ENCODE measurements at regions not wholly inside any gene's neighbourhood (a gene's known extent, or its start where the extent isn't known, plus 50 kb on each side); places are given as distances from the start of the nearest gene placed in this dataset.

DNA sequence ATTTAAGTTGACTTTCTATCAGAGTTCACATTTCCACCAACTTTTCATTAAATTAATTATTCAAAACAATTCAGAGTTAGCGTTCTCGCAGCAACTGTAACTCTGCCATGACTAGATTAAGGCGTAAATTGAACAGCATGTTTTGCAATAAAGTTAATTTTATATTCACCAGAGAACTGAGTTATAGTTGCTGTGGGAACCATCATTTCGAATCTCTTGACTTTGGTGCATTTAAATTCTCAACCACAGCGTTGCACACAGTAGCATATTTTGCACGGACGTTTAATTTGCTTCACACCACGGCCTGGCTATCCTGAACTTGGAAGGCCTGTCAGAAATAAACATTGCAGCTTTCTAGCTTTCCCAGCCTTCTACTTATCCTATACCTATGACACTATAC lies 144.3 kb upstream of the WWC1 start:
- Mint-ChIP-seq H3K9me3 (ENCODE audit: unreplicated experiment) (no peaks in the 10 kb centered on the region), H3K36me3 (ENCODE audit: insufficient read depth, unreplicated experiment) (no peaks in the 10 kb centered on the region), H3K4me3 (ENCODE audit: unreplicated experiment) (no peak overlapping the region), H3K27me3 (ENCODE audit: insufficient read depth, unreplicated experiment) (peaks cover 51% of the 10 kb centered on the region), H3K27ac (ENCODE audit: low read depth, unreplicated experiment) (no peak overlapping the region), H3K4me1 (ENCODE audit: insufficient read depth, unreplicated experiment) (no peaks in the 10 kb centered on the region)
- CTCF ChIA-PET, result no interaction called here
- BruUV-seq (replicated peaks), result no TSS peak
- no peak for DNase-seq (ENCODE audit: unreplicated experiment)
- intact Hi-C loops (cut with micrococcal nuclease), result no loop called here
- POLR2A ChIA-PET, result no interaction called here
- TF ChIP-seq, protein P1, sequence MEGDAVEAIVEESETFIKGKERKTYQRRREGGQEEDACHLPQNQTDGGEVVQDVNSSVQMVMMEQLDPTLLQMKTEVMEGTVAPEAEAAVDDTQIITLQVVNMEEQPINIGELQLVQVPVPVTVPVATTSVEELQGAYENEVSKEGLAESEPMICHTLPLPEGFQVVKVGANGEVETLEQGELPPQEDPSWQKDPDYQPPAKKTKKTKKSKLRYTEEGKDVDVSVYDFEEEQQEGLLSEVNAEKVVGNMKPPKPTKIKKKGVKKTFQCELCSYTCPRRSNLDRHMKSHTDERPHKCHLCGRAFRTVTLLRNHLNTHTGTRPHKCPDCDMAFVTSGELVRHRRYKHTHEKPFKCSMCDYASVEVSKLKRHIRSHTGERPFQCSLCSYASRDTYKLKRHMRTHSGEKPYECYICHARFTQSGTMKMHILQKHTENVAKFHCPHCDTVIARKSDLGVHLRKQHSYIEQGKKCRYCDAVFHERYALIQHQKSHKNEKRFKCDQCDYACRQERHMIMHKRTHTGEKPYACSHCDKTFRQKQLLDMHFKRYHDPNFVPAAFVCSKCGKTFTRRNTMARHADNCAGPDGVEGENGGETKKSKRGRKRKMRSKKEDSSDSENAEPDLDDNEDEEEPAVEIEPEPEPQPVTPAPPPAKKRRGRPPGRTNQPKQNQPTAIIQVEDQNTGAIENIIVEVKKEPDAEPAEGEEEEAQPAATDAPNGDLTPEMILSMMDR (IDR thresholded peaks at IDR 0.05; ENCODE audit: unreplicated experiment), result no peak

DNA sequence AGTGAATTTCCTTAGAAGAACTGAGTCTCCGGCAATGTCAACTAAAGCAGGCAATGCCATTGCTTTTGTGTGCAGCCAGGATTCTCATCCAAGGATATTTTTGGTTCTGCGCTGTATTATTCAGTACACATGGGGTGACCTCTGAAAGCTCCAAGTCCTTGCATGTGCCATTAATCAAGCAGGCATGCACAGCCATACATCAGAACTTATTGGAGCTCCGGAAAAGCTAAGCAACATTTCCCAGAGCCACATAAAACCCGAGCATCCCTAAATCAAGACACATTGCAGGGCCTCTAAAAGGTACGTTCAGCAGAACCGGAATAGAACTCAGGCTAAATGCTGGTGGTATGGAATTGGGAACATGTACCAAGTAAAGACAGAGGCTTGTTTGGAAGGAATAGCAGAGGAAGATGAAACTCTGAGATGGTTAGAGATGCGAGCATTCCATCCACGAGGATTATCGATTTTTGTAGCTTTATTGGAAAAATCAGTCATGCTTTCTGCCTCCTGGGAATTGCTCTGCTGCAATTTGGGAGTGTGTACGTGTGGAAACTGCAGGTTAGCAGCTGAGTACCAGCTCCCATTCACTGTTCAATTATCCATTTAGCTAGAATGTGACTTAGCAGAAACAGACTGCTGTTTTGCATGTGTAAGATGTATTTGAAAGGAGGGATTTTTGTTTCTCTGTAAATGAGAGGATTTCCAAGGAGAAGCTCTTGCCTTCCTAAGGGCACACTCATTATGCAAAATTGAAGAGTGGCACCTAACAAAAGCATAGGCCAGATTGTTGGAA lies 143.7 kb upstream of the WWC1 start:
- ChIA-PET CTCF (interaction anchor here (0.7 to 1.2 kb wide), 4 partner anchors 28 to 1382 kb away, joined by 3 to 4 read pairs (median 3); no protein-coding TSS in a partner anchor), POLR2A (interaction anchor here (0.8 to 1.0 kb wide), 2 partner anchors 12 to 15 kb away, joined by 3 read pairs; no protein-coding TSS in a partner anchor)
- Mint-ChIP-seq H3K9me3 (ENCODE audit: unreplicated experiment) (no peaks in the 10 kb centered on the region), H3K27me3 (ENCODE audit: insufficient read depth, unreplicated experiment) (peaks cover 44% of the 10 kb centered on the region), H3K36me3 (ENCODE audit: insufficient read depth, unreplicated experiment) (no peaks in the 10 kb centered on the region), H3K27ac (ENCODE audit: low read depth, unreplicated experiment) (no peak overlapping the region), H3K4me1 (ENCODE audit: insufficient read depth, unreplicated experiment) (no peaks in the 10 kb centered on the region), H3K4me3 (ENCODE audit: unreplicated experiment) (no peak overlapping the region)
- TF ChIP-seq, protein P1 (IDR thresholded peaks at IDR 0.05; ENCODE audit: unreplicated experiment), result no peak
- intact Hi-C loops (cut with micrococcal nuclease), result no loop called here
- DNase-seq (ENCODE audit: unreplicated experiment), result no peak
- BruUV-seq (replicated peaks), result no TSS peak

DNA sequence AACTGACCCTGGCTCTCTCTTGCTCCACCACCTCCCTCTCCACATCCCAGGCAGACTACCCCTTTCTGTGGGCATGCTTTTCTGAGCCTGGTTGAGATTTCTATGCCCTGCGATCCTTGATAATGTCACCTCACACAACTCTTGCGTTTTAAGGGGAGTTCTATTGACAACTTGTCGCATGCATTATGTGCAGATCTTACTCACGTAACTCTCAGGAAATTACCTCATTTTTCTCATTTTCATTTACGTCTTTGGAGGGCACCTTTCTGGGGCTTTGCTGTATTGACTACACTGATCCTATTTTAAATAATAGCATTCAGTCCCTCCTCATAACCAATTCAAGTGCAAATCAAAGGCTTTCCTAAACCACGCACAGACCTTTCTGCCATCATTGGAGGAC lies 140.4 kb upstream of the WWC1 start:
- no peak overlapping the region for H3K27ac Mint-ChIP-seq (ENCODE audit: low read depth, unreplicated experiment)
- H3K27me3 Mint-ChIP-seq (ENCODE audit: insufficient read depth, unreplicated experiment), result peaks cover 41% of the 10 kb centered on the region
- POLR2A ChIA-PET, result no interaction called here
- no peak for DNase-seq (ENCODE audit: unreplicated experiment)
- H3K36me3 Mint-ChIP-seq (ENCODE audit: insufficient read depth, unreplicated experiment), result no peaks in the 10 kb centered on the region
- TF ChIP-seq, protein P1 (IDR thresholded peaks at IDR 0.05; ENCODE audit: unreplicated experiment), result no peak
- H3K9me3 Mint-ChIP-seq (ENCODE audit: unreplicated experiment), result no peaks in the 10 kb centered on the region
- intact Hi-C loops (cut with micrococcal nuclease), result no loop called here
- BruUV-seq (replicated peaks), result no TSS peak
- CTCF ChIA-PET, result no interaction called here
- no peak overlapping the region for H3K4me3 Mint-ChIP-seq (ENCODE audit: unreplicated experiment)
- H3K4me1 Mint-ChIP-seq (ENCODE audit: insufficient read depth, unreplicated experiment), result no peaks in the 10 kb centered on the region

DNA sequence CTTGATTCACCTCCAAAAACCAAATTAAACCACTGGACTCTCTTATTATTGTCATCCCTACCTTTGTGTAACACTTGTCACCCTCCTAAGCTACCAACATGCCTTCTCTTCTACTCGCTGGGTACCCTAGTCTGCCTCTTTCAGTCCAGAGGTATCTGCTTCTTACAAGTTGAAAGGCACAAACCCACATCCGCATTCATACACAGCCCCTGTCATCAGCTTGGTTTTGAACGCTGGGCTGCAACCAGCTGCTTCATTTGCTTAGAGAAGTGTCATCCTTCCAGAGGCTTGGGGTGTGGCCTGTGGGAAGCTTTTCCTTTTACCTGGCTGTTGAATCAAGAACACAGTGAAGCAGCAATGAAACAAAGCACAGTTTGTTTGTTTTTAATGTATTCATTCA lies 138.8 kb upstream of the WWC1 start:
- Mint-ChIP-seq H3K27me3 (ENCODE audit: insufficient read depth, unreplicated experiment) (peaks cover 55% of the 10 kb centered on the region), H3K4me3 (ENCODE audit: unreplicated experiment) (no peak overlapping the region), H3K9me3 (ENCODE audit: unreplicated experiment) (no peaks in the 10 kb centered on the region), H3K4me1 (ENCODE audit: insufficient read depth, unreplicated experiment) (no peaks in the 10 kb centered on the region), H3K36me3 (ENCODE audit: insufficient read depth, unreplicated experiment) (no peaks in the 10 kb centered on the region), H3K27ac (ENCODE audit: low read depth, unreplicated experiment) (no peak overlapping the region)
- no peak for DNase-seq (ENCODE audit: unreplicated experiment)
- ChIA-PET POLR2A (interaction anchor here (0.6 to 1.4 kb wide), 2 partner anchors 9 to 132 kb away, joined by 3 to 4 read pairs; no protein-coding TSS in a partner anchor), CTCF (interaction anchor here (0.7 to 1.3 kb wide), 2 partner anchors 105 to 177 kb away, joined by 4 read pairs; no protein-coding TSS in a partner anchor)
- TF ChIP-seq, protein P1 (IDR thresholded peaks at IDR 0.05; ENCODE audit: unreplicated experiment), result no peak
- intact Hi-C loops (cut with micrococcal nuclease), result no loop called here
- BruUV-seq (replicated peaks), result no TSS peak

Measured in MCF 10A (cell line).